NCI-H1105 treated with DMSO at 0.1 percent for 48 hours (cell line): ENCODE measurements at regions not wholly inside any gene's neighbourhood (a gene's known extent, or its start where the extent isn't known, plus 50 kb on each side); places are given as distances from the start of the nearest gene placed in this dataset.
A peak's percentile ranks its signal among the peaks of the same experiment; 100 is the strongest.
"Not testable (repeated sequence)": the region's sequence is repeated elsewhere in the genome, so short reads cannot be mapped to it uniquely, and the experiment has no call there.

Experiments used
- DNase-seq: peaks from one replicate; lab custom pipeline; 2025; lab: John Stamatoyannopoulos, UW

DNA sequence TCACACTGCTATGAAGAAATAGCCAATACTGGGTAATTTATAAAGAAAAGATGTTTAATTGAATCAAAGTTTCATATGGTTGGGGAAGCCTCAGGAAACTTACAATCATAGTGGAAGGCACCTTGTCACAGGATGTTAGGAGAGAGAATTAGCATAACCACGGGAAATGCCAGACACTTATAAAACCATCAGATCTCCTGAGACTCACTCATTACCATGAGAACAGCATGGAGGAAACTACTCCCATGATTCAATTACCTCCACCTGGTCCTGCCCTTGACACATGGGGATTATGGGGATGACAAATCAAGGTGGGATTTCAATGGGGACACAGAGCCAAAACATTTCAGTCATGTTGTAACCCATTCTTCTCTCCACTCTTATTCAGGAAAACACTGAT lies 472.9 kb upstream of the FSIP2 start:
- no peak for DNase-seq

DNA sequence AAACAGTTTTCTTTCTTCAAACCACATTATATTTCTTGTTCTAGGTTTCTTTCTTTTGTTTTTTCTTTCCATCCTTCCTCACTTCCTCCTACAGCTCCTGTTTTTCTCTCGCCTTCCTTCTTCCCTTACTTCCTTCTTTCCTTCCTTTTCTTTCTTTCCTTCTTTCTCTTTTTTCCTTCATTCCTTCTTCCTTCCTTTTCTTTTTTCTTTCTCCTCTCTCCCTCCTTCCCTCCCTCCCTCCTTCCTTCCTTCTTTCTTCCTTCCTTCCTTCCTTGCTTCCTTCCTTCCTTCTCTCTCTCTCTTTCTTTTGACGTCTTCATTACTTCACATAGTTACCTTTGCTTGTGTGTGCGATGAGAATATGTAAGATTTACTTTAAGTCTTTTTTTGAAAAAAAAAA lies 470.0 kb upstream of the FSIP2 start:
- DNase-seq: no peak

DNA sequence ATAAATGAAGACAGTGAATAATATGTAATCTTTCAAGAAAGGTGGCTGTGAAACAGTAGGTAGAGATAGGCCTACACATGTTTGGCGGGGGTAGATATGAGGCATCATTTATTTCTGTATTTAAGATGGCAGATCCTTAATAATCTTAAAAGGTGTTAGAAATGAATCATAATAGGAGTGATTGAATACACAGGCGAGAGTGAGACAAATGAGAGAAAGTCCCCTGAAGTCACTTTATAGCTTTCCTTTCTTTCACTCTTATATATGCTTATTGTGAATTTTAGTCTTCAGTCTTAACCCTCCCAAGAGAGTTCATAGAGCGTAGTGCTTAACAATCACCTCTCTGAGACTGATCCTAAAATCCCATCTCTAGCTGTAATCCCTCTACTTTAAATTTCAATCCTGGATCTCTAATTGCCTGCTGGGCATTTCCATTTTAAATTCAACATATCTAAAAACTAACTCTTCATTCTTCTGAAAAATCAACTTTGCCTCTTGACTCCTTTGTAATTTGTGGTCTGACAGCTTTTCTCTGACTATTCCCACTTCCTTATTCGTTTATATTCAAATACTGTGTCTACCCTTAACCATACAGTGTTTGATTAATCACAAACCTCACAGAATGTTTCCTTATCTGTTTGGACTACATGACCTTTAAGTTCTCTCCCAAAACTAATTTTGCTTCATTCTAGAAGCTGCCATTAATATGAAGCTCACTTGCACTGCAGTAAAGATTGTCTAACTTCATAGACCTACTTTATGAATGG lies 463.7 kb upstream of the FSIP2 start:
- no peak for DNase-seq

GRCh38 chr2:185275979-185276378 lies 462.6 kb upstream of the FSIP2 start:
- DNase-seq: not testable (repeated sequence)

DNA sequence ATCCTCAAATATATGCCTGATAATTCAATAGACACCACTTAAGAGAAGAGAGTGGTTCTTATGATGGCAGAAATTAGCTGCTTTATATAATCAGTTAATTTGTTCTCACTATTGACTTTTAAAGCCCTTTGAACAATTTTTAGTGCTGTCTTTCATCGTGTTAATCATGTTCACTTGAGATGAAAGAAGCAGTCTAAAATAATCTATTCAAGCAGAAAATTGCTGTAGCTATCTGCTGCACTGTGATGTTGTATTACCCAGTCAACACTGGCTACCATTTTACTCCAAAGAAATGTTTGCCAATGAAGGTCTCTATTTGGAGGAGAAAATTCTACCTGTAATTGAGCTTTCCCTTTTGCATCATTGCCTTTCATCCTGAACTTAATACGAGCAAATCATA lies 459.8 kb upstream of the FSIP2 start:
- DNase-seq: peak; percentile 25

DNA sequence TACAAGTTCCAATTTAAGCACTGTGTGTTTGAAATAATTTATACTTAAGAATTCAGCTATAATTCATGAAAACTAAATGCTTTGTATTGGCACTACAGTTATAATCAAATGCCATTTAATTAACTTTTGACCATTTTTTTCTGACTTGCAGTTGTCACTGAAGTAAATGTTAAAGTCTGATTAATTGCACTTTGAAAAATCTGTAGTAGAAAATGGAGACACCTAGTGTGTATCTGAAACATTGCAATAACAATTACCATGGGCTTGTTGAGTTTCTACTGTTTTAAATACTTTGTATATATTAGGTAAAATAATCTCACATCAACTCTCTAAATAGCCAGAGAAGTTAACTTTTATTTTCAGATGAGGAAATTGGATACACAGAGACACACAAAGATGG lies 458.6 kb upstream of the FSIP2 start:
- DNase-seq: peak; percentile 2

DNA sequence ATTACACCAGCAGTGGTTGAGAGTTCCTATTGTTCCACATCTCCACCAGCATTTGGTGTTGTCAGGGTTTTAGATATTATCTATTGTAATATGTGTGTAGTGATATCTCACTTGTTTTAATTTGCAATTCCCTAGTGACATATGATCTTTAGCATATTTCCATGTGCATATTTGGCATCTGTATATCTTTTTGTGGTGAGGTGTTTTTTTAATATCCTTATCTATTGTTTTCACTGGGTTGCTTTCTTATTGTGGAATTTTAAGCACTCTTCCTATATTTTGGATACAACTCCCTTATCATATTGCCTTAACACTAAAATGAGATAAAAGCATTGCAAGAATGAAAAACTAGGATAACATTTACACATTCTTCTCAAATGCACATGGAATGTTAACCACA lies 453.9 kb upstream of the FSIP2 start:
- no peak for DNase-seq

GRCh38 chr2:185290012-185290411 lies 448.6 kb upstream of the FSIP2 start:
- DNase-seq: peak; percentile 14

GRCh38 chr2:185291035-185291647 lies 447.5 kb upstream of the FSIP2 start:
- DNase-seq: peak; percentile 2

DNA sequence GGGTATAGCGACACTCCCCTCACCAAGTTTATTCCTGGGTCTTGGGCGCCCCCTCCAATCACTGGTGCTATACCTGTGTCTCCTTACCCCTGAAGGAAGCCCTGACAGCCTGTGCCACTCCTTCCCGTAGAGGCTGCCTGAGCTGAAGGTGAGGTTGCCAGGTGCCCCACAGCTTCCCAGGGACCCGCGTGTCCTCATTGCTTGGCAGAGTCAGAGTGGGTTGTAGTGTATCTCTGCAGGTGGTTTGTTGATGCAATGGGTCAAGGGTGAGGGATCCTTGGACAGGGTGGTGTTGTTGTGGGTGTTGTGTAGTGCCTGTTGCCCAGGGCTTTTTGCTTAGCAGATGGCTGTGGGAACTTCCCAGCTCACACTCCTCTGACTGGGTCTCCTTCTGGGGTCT lies 438.7 kb upstream of the FSIP2 start:
- no peak for DNase-seq

DNA sequence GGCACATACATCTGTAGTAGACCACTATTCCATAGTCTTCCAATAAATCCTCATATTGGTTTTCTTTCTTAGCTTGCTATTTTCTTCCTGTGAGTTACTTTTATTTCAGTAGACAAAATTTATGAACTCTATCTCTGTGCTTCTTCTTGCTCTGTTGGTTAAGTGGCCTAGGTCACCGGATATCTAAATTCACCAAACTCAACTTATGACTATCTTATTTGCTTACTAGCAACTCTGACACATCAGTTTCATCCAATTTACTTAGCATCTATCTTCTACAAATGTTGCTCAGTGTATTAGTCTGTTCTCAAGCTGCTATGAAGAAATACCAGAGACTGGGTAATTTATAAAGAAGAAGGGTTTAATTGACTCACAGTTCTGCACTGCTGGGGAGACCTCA lies 432.5 kb upstream of the FSIP2 start:
- no peak for DNase-seq

- no peak for DNase-seq
Measured at GRCh38 chr2:185316383-185316782, 422.2 kb upstream of the FSIP2 start.

DNA sequence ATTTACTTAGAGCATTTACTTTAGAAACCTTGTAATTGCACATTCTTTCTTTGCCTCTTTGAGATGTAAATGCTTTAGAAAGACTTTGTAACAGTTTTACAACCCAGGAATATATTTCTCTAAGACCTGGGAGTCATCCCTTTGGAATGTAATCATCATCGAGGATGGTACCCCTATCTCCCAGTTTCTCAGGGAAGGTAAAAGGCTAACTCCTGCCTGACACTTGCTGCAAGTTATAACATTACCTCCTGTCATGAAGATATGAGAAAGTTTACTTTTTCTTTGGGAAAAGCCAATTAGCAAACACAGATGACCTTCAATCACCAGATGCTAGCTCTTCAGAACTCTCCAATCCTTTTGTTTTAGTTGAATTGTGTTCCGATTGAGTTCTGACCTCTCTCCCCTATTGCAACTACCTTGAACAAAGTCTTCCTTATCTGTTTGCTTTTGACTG lies 420.3 kb upstream of the FSIP2 start:
- no peak for DNase-seq

DNA sequence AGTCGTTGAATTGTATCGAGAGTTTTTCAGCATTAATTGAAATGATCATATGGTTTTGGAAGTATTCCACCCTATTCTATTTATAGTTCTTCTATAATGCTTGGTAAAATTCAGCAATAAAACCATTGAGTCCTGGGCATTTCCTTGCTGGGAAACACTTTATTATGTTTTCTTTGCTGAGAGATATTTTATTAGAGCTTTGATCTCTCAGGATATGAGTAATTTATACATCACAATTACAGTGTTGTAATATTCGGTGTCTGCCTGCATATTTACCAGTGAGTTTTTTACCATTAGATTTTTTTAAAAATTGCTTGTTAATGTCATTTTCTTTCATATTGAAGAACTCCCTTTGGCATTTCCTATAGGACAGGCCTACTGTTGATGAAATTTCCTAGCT lies 402.7 kb upstream of the FSIP2 start:
- no peak for DNase-seq

GRCh38 chr2:185337033-185337432 lies 401.6 kb upstream of the FSIP2 start:
- no peak for DNase-seq

GRCh38 chr2:185338104-185338503 lies 400.5 kb upstream of the FSIP2 start:
- no peak for DNase-seq

DNA sequence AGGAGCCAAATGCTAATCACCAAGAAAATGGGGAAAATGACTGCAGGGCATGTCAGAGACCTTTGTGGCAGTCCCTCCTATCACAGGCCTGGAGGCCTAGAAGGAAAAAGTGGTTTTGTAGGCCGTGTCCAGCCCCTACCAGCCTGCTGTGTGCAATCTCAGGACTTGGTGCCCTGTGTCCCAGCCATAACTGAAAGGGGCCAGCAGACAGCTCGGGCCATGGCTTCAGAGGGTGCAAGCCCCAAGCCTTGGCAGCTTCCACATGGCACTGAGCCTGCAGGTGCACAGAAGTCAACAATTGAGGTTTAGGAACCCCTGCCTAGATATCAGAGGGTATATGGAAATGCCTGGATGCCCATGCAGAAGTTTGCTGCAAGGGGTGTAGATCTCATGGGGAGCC lies 391.2 kb upstream of the FSIP2 start:
- DNase-seq: no peak

GRCh38 chr2:185360776-185361175 lies 377.8 kb upstream of the FSIP2 start:
- DNase-seq: no peak

GRCh38 chr2:185372188-185372587 lies 366.4 kb upstream of the FSIP2 start:
- DNase-seq: no peak

- no peak for DNase-seq
Measured at GRCh38 chr2:185373229-185373628, 365.4 kb upstream of the FSIP2 start.

DNA sequence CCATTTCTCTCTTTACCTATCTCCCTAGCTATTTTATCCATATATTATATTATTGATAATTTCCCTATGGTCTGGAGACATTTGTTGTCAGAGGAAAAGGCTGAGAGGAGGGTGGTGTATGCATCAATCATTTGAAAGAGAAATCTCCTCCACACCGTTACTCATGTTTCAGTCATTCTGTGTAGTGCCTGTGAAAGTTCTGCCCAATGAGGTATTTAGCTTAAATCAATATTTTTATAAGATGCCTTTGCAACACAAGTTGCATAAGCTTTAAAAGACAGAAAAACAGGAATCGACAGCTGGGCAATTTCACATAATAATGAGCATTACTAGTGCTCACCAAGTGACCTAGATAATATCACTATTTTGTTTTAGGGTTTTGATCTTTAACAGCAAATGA lies 363.7 kb upstream of the FSIP2 start:
- DNase-seq: no peak

GRCh38 chr2:185375731-185376130 lies 362.9 kb upstream of the FSIP2 start:
- DNase-seq: no peak

DNA sequence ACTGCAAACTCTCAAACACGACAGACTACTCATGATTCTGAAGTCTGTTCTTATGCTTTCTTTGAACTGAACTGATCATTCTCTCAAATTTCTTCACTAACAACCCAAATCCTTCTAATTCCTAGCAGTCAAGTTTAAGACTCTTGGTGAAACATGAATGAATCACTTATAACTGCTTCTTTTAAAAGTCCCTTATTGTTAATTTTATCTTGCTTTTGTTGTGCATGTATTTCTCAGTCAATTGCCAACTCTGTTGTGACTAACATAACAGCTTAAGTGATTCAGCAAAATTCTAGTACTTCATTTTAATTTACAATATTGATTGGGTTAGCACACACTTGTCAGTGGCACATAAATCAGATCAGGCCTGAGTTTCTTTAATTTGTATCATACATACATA lies 357.0 kb upstream of the FSIP2 start:
- DNase-seq: no peak
